Activated B cell treated with CpG ODN at 0.5 μM for 24 hours (primary cell): ENCODE measurements at regions not wholly inside any gene's neighbourhood (a gene's known extent, or its start where the extent isn't known, plus 50 kb on each side); places are given as distances from the start of the nearest gene placed in this dataset.

Experiments used
- ATAC-seq: fragments of 200-7000 bp; cut with Tn5 transposase; one replicate; pipeline ENCODE4 v1.10.0; 2021; ENCODE audit warnings: low read depth, mild to moderate bottlenecking, moderate library complexity
- CTCF ChIA-PET: fragments of 350-600 bp; sonication (Branson Sonifier 250); formaldehyde crosslinking; loops from one replicate; lab custom pipeline; 2021; ENCODE audit warnings: antibody characterized with exemption; lab: Charles Lee
- POLR2A ChIA-PET: fragments of 350-600 bp; sonication (Branson Sonifier 250); formaldehyde crosslinking; loops from one replicate; lab custom pipeline; 2021; ENCODE audit warnings: antibody characterized with exemption; lab: Charles Lee
- DNase-seq: peaks from one replicate; pipeline ENCODE4 v3.0.0; 2022
- H3K27ac Mint-ChIP-seq: one replicate; pipeline ENCODE4 v1.8.0; 2020; ENCODE audit warnings: mixed read lengths
- H3K27me3 Mint-ChIP-seq: one replicate; pipeline ENCODE4 v1.8.0; 2021; ENCODE audit warnings: mixed read lengths
- H3K36me3 Mint-ChIP-seq: one replicate; pipeline ENCODE4 v1.8.0; 2021; ENCODE audit warnings: low read depth, mixed read lengths
- H3K4me1 Mint-ChIP-seq: one replicate; pipeline ENCODE4 v1.8.0; 2021; ENCODE audit warnings: mixed read lengths
- H3K4me3 Mint-ChIP-seq: one replicate; pipeline ENCODE4 v1.8.0; 2020; ENCODE audit warnings: mild to moderate bottlenecking, mixed read lengths
- H3K9me3 Mint-ChIP-seq: one replicate; pipeline ENCODE4 v1.8.0; 2020; ENCODE audit warnings: mixed read lengths
- CTCF ChIP-seq: fragments of 200-600 bp; IDR thresholded peaks from one replicate; pipeline ENCODE4 v1.8.0; 2022; ENCODE audit warnings: antibody characterized with exemption, mild to moderate bottlenecking
- intact Hi-C: fragments of 100-400 bp; cut with micrococcal nuclease; formaldehyde crosslinking; loops from one replicate; pipeline ENCODE4 v1.15.1; 2024

- no peaks in the 10 kb centered on the region for H3K27me3 Mint-ChIP-seq
- H3K36me3 Mint-ChIP-seq: no peaks in the 10 kb centered on the region
- POLR2A ChIA-PET: no interaction called here
- ATAC-seq: no peak
- TF ChIP-seq CTCF: no peak
- no peaks in the 10 kb centered on the region for H3K9me3 Mint-ChIP-seq
- no peak for DNase-seq
- CTCF ChIA-PET: no interaction called here
- H3K4me3 Mint-ChIP-seq: no peak overlapping the region
- H3K27ac Mint-ChIP-seq: no peak overlapping the region
- H3K4me1 Mint-ChIP-seq: no peaks in the 10 kb centered on the region
- intact Hi-C loops: no loop called here
Observed at GRCh38 chr13:38528986-38529385, 157.9 kb upstream of the FREM2 start.

- TF ChIP-seq CTCF: no peak
- POLR2A ChIA-PET: no interaction called here
- H3K27me3 Mint-ChIP-seq: no peaks in the 10 kb centered on the region
Observed at GRCh38 chr13:38530492-38530891, 156.4 kb upstream of the FREM2 start.

GRCh38 chr13:38535261-38535660, 151.6 kb upstream of the FREM2 start:
- CTCF ChIA-PET: no interaction called here
- H3K36me3 Mint-ChIP-seq: no peaks in the 10 kb centered on the region
- POLR2A ChIA-PET: no interaction called here
- ATAC-seq: no peak
- no peak for DNase-seq
- intact Hi-C loops: loop anchor here (1.0 kb wide), 1 partner anchor 8 kb away; no protein-coding TSS in a partner anchor
- H3K27ac Mint-ChIP-seq: no peak overlapping the region
- TF ChIP-seq CTCF: no peak
- H3K27me3 Mint-ChIP-seq: no peaks in the 10 kb centered on the region
- H3K4me3 Mint-ChIP-seq: no peak overlapping the region
- H3K9me3 Mint-ChIP-seq: no peaks in the 10 kb centered on the region
- H3K4me1 Mint-ChIP-seq: no peaks in the 10 kb centered on the region

More at GRCh38 chr13:38530492-38530891, 156.4 kb upstream of the FREM2 start:
- Mint-ChIP-seq H3K9me3 (no peaks in the 10 kb centered on the region), H3K27ac (no peak overlapping the region), H3K36me3 (no peaks in the 10 kb centered on the region), H3K4me1 (no peaks in the 10 kb centered on the region), H3K4me3 (no peak overlapping the region)
- no peak for ATAC-seq
- intact Hi-C loops: loop anchor here (2.0 kb wide), 1 partner anchor 1672 kb away; no protein-coding TSS in a partner anchor
- DNase-seq: no peak
- CTCF ChIA-PET: no interaction called here

GRCh38 chr13:38537051-38537450, 149.8 kb upstream of the FREM2 start:
- no peak overlapping the region for H3K4me3 Mint-ChIP-seq
- no peak for TF ChIP-seq CTCF
- ChIA-PET CTCF (no interaction called here), POLR2A (no interaction called here)
- H3K27ac Mint-ChIP-seq: no peak overlapping the region
- H3K4me1 Mint-ChIP-seq: no peaks in the 10 kb centered on the region
- ATAC-seq (no peak), DNase-seq (no peak)
- no peaks in the 10 kb centered on the region for H3K9me3 Mint-ChIP-seq
- no peaks in the 10 kb centered on the region for H3K36me3 Mint-ChIP-seq
- intact Hi-C loops: no loop called here
- no peaks in the 10 kb centered on the region for H3K27me3 Mint-ChIP-seq

- H3K4me3 Mint-ChIP-seq: no peak overlapping the region
- no peak for DNase-seq
- H3K36me3 Mint-ChIP-seq: no peaks in the 10 kb centered on the region
- no peak for TF ChIP-seq CTCF
- intact Hi-C loops: no loop called here
- no peak overlapping the region for H3K27ac Mint-ChIP-seq
- H3K4me1 Mint-ChIP-seq: no peaks in the 10 kb centered on the region
- no peaks in the 10 kb centered on the region for H3K27me3 Mint-ChIP-seq
- ATAC-seq: no peak
- POLR2A ChIA-PET: no interaction called here
- CTCF ChIA-PET: no interaction called here
- H3K9me3 Mint-ChIP-seq: no peaks in the 10 kb centered on the region
Observed at GRCh38 chr13:38538422-38538821, 148.5 kb upstream of the FREM2 start.
